GM21825 (cell line): ENCODE measurements at regions not wholly inside any gene's neighbourhood (a gene's known extent, or its start where the extent isn't known, plus 50 kb on each side); places are given as distances from the start of the nearest gene placed in this dataset.

Experiments used
- ATAC-seq: cut with Tn5 transposase; IDR thresholded peaks from one replicate; pipeline ENCODE4 v1.9.1; 2021; ENCODE audit warnings: mild to moderate bottlenecking, moderate library complexity; ENCODE audit not compliant: unreplicated experiment

DNA sequence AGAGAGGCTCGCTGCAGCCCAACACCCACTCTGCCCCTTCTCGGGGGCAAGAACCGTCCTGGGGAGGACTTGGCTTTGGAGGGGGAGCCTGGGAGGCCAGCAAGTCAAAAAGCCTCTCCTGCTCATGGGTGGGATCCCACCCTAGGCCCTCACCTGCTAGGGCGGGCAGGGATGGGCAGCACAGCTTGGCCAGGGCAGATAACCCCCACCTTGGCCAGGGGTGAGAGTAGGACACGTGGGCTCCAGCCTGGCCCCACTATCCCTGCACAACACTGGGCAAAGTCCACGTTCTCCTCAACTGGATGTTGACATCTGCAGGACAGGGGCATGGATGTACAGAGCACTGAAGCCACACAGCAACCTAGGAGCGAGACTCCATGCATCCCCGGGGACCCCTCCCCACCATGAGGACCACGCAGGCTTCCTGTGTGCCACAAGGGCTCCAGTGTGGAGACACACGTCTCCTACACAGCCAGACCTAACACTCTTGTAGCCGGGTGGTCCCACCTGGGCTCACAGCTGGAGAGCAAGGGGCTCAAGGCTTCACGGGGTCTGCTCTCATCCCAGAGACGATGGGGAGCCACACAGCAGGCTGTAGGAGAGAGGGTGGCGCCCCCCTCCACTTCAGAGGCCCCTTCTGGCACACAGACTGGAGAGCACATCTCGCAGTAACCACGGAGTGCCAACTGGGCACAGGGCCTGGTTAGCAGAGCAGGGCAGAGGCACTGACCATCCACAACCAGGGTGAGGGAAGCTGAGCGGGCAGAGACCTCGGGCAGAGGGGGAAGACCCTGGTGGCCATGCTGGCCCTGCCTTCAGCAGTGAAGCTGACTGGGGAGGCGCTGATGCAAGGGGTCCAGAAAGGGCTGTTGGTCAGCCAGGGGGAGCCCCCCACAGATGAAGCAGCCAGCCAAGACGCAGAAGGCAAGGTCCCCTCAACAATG is 171.1 kb downstream of the CRYBB2 start:
- ATAC-seq = no peak

DNA sequence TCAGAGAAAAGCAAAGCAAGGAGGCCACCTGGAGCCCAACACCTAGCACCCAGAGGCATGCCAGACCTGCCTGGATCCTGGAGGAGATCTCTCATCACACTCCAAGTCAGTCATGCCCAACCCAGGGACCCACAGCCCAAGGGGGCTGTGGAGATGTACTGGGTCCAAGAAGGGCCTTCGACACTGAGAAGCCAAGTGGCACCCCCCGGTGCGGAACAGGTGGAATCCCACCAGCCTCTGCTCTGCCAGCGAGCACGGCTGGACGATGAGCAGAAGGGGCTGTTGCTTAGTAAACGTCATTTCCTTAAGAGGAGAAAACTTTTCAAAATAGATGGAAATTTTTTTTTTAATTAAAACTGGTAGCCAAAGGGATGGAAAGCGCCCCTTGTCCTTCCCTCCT is 171.9 kb upstream of the GRK3 start:
- no peak for ATAC-seq

DNA sequence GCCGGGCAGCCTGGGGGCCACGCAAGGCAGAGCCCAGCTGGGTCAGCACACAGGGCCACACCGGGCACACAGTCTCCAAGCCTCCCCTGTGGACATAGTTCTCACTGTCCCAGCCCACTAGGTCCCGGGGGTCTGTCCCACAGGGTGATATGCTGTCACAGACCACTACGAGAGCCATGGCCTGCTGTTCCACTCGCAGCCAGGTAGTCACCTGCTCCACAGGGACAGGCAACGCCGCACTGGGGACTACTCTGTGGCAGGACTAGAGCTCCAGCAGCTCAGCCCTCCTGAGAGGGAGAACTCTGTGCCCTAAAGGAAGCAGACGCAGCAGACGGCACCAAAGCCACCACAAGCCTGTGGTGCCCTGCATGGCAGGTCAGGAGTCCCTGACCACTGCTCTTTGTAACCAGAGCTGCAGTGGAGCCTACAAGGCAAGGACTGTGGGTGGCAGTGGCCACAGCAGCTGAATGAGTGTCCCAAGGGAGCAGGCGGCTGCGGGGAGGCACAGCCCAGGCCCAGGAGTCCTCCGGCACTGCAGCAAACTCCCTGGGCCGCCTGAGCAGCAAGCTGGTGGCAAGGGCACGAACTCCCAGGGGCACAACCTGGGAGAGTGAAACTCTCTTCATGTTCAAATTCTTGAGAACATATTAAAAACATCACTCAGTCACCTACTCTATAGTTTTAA is 171.2 kb upstream of the GRK3 start:
- ATAC-seq = no peak

DNA sequence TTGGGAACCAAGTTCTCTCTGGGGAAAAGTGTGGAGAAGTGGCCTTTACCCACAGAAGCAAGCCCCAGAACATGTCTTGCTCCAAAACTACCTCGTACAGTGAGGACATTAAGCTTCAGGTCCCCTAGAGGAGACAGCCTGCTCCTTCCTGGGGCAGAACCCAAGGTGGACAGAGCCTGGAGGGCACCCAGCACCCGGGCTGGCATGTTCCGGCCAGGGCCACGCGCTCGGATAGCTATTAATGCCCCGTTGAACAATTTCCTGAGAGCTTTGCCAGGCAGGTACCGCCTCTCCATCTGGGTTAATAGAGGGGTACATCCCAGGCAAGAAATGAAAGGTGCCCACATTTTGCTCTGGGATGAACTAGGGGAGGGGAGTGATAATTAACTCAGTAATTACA is 169.0 kb upstream of the GRK3 start:
- no peak for ATAC-seq

DNA sequence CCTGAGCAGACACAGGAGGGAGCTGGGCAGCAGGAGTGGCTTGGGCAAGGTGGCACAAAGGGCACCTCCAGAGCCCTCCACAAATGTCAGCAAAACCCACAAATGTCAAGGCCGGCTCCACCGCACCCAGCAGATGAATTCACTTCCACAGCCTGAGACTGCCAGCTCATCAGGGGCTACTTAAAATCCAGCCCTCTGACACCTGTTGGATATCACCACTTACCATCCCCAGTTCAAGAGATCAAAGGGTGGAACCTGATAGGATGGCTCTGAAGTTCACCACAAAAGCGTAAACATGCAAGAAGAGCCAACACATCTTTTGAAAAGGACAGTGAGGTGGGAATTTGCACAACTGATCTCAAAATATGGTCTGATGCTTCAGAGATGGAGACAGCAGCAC is 168.6 kb upstream of the GRK3 start:
- no peak for ATAC-seq

DNA sequence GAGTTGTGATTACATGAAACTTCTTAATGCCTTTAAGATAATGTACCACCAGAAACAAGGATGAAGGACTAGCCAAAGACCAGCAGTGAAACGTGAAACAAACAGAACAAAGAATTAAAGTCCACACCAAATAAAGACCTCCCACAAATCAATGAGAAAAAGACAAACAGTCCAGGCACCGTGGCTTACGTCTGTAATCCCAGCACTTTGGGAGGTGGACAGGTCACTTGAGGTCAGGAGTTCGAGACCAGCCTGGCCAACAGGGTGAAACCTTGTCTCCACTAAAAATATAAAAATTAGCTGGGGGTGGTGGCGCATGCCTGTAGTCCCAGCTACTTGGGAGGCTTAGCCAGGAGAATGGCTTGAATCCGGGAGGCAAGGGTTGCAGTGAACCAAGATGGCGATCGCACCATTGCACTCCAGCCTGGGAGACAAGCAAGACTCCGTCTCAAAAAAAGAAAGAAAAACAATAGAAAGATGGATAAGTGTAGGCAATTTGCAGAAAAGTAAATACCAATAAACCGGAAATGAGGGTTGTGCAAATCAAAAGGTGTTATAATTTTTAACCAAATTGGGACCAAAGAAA is 167.8 kb upstream of the GRK3 start:
- ATAC-seq = no peak

DNA sequence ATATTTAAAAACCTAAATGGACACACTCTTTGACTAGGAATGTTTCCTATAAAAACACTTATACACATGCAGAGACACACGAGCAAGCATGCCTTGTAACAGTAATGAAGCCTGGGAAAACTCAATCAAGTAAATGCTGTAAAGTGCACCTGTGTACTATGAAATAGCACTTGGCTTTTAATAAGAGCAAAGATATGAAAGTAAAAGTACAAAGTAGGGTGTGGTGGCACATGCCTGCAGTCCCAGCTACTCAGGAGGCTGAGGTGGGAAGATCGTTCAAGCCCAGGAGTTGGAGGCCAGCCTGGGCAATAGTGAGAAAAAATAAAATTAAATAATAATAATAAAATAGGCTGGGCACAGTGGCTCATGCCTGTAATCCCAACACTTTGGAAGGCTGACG is 166.9 kb upstream of the GRK3 start:
- no peak for ATAC-seq

DNA sequence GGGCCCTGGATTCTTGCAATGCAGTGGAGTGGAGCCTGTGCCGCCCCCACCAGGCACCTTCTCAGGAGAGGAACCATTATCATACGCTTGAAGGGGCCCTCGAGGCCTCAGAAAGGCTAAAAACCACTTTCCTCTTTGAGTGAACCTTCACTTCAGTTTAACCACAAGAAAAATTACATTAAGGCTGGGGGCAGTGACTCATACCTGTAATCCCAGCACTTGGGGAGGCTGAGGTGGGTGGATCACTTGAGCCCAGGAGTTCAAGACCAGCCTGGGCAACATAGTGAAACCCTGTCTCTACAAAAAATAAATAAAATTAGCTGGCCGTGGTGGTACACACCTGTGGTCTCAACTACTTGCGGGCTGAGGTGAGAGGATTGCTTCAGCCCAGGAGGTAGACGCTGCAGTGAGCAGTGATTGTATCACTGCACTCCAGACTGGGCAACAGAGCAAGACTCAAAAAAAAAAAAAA is 165.8 kb upstream of the GRK3 start:
- peak; percentile 65 for ATAC-seq

DNA sequence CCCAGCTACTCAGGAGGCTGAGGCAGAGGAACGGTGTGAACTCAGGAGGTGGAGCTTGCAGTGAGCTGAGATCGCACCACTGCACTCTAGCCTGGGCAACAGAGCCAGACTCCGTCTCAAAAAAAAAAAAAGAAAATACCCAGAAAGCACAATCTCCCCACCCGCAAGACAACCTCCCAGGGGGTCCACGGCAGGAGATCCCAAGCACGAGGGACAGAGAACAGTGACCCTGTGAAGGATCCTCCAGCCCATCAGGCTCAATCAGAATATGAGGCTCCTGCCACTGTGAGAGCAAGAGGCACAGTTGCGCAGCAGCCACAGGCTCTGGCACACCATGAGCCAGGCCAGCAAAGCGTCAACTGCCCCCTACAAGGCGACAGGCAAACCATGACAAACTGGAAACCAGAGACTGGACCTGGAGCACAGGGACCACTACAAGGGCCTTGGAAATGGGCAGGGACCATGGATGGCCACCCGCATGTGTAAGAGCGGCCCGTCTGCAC is 164.8 kb upstream of the GRK3 start:
- no peak for ATAC-seq

DNA sequence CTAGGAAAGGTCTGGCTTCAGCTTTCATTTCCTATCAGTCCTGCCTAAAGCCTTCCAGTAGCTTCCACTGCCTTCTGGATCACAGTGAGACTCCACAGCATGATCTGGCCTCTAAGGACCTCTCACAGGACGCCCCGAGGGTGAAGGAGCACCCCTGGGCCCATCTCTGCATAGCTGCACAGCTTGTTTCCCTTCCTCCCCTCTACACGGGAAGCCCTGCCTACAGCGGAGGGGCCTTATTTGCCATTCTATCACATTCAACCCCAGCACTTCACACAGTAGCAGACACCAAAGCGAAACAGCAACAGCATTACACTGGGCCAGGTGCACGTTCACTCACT is 162.3 kb upstream of the GRK3 start:
- no peak for ATAC-seq

DNA sequence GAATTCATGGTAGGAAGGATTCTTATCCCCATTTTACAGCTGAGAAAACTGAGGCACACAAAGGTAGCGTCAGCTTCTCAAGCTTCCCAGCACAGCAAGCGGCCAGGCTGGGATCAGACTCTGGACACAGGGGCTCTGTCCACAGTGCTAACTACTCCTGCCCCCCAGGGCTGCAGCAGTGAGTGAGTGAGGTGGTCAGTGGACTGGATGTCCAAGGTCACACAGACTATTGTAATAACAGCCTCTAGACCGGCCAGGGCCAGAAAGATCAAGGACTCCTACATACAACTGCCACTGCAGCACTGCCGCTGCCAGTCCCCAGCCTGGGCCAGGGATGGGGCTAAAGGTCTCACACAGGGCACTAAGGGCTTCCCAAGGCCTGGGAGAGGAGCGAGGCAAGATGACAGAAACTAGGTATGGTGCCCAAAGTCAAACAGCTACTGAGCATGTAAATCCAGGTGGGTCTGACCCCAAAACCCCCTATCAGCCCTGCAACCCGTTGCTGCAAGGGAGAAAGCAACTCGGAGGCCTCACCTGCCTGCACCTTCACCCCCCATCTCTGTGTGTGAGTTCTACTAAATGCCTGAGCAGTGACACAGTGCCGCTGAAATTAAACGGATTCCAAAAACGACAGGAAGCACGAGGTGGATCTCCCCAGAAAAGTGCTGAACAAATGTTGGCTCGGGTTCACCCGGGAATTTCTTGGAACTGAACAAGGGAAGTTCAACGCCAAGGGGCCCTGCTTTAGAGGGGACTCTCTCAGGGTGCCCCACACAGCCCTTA is 161.8 kb upstream of the GRK3 start:
- ATAC-seq = no peak

DNA sequence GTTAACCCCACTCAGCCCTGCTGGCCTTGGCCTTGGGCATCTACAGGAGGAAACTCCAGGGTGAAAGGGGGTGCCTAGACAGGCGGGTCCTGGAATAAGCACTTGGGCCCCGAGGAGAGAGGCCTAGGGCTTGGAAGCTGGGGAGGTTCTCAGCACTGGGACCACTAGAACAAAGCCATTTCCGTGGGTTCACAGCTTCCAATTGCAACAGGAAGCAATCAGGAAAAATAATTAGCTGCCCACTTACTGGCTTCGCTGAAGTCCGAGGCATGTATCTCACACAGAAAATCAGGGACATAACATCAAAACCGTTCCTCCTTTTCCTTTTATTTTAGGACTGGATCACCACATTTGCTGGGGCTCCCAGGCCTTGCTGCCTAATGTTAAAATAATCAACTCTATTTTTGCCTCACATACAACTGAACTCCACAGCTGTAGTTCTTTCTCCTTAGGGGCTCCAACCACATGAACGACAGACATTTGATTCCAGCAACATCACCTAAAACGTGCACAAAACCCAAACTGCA is 161.1 kb upstream of the GRK3 start:
- ATAC-seq = no peak

DNA sequence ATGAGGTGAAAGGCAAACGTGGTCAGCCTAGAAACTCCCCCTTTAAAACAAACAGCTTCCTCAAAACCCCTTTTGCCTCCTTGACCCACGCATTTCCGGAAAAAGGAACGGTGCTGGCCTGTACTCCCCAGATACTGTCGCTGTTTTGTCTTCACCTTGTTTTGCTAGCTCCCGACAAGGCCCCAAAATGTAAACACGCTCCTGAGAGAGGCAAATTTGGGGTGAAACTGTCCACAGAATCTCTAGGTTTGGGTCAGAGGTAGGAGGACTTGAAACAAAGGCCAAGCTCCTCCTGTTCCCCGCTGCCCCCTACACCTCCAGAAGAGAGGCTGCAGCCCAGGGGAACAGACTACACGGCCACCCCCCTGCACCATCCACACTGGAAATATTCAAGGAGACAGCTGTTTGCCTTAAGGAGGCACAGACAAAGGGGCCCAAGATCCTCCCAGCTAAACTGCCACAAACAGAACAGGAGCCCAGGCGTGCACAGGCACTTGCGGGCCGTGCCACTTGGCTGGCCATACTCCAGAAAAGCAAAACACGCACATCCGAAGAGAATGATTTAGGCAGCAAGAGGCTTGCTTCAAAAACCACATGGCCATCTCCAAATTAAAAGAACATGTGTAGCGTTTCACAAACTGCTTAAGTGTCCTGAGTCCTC is 160.5 kb upstream of the GRK3 start:
- ATAC-seq = peak; percentile 7

DNA sequence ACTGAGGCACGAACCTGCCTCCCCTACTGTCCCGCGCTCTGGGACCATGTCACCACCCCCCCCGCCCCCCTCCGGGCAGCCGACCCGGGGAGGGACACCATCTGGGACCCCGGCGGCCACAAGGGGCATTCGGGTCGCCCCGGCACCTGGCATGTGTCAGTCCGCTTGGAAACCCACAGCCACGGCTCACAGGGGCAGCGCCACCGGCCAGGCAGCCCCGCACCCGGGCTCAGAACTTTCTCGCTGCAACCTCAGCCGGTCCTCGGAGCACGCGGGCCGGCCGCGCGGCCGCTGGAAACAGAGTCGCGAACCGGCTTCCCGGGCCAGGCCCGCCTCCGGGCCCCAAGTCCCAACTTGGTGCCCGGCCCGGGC is 159.9 kb upstream of the GRK3 start:
- no peak for ATAC-seq

DNA sequence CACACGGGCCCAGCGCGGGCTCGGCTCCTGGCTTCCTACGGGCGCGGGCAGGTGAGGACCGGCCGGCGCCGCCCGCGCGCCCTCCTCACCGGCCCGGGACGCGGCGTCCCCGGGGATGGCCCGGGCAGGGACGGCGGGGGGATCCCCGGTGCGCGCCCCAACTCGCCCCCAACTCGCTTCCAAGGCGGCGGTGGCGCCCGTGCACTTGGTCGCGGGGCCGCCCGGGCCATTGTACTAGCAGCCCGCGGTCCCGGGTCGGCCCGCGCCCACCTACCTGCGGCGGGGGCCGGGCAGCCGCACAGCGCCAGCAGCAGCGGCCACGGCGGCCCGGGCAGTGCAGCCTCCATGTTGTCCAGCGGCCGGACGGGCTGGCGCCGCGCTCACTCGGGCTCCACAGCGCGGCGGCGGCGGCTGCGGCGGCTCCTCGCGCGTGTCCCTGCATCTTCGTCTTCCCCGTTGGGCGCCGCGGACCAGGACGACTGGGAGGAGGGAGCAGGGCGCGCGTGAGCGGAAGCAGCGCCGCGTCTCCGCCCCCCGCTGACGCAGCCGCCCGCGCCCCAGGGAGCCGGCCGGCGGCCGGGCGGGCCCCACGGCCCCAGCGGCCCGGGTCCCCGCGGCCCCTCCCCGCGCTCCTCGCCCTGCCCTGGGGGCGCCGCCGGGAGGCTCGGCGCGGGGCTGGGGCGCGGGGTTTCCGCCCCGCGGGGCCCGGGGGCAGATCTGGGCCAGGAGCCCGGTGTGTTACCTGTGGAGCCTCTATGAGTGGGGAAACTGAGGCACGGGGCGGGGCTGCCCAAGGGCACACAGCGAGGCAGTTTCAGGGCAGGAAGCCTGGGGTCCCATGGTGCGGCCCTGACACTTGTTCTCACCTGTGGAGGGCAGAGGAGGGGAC is 159.3 kb upstream of the GRK3 start:
- ATAC-seq = peak; percentile 57

DNA sequence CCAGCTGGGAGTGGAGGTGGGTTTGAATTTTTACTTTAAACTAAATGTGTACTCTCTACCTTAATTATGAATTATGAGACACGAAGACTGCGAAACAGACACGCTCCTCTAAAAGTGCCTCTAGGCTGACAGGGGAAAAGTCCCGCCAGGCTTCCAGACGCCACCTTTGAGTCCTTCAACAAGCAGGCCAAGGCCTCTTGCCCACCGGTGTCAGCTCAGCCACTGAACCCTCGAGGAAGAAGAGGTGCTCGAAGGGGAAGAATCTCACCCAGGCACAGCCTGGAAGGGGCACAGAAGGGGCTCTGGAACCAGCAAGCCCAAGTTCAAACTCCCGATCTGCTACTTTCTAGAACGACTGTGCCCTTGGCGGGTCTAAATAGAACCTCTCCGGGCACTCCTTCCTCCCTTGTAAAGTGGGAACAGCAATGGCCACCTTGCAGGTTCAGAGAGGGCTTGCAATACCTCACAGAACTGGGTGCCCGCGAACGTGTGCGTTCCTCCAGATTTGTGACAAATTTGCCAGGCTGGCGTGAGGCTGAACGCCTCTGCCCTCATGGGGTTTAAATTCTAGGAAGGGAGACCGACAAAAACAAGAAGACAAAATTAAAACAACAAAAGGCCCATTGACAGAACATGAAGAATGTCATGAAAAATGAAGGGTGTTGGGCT is 158.5 kb upstream of the GRK3 start:
- no peak for ATAC-seq

DNA sequence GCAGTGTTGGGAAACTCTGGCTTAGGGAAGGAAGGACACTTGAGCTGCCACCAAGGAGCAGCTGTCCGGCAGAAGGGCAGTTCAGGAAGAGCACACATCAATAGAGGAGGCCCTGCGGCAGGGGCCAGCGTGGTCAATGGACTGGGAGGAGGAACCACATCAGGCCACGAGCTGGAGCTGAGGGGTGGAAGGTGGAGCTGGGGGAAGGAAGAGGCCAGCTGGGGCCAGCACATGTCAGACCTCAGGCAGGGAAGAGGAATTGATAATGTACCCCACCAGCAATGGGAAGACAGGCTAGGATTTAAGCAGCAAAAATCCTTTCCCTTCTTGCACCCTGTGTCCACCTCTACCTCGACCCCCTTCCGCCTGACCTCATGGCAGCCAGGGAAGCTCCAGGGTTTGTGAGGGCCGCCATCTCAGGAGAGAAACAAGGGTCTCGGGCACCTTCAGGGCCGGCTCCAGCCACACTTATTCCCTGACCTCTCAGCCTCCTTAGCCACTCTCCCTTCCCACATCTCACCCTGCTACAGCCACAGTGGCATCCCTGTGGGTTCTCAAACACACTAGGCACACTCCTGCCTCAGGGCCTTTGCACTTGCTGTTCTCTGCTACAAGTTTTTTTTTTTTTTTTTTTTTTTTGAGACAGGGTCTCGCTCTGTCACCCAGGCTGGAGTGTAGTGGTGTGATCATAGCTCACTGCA is 157.8 kb upstream of the GRK3 start:
- no peak for ATAC-seq

DNA sequence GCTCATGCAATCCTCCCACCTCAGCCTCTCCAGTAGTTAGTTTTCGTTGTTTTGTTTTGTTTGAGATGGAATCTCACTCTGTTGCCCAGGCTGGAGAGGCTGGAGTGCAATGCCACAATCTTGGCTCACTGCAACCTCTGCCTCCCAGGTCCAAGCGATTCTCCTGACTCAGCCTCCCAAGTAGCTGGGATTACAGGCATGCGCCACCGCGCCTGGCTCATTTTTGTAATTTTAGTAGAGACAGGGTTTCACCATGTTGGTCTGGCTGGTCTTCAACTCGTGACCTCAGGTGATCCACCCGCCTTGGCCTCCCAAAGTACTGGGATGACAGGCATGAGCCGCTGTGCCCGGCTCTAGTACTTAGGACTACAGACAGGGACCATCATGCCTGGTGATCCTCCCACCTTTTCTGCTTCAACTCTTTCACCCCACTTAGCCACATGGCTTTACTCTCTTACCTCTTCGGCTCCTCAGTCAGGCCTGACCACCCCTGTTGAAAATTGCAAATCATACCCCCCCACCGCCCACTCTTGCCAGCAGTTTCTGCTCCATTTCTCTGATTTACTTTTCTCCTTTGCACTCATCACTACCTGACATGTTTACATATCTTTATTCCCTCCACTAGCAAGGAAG is 157.1 kb upstream of the GRK3 start:
- ATAC-seq = no peak
